GM21526 (cell line): ENCODE measurements at regions not wholly inside any gene's neighbourhood (a gene's known extent, or its start where the extent isn't known, plus 50 kb on each side); places are given as distances from the start of the nearest gene placed in this dataset.

Experiments used
- ATAC-seq: cut with Tn5 transposase; IDR thresholded peaks from one replicate; pipeline ENCODE4 v1.9.1; 2021; ENCODE audit warnings: moderate library complexity; ENCODE audit not compliant: unreplicated experiment, low FRiP score

DNA sequence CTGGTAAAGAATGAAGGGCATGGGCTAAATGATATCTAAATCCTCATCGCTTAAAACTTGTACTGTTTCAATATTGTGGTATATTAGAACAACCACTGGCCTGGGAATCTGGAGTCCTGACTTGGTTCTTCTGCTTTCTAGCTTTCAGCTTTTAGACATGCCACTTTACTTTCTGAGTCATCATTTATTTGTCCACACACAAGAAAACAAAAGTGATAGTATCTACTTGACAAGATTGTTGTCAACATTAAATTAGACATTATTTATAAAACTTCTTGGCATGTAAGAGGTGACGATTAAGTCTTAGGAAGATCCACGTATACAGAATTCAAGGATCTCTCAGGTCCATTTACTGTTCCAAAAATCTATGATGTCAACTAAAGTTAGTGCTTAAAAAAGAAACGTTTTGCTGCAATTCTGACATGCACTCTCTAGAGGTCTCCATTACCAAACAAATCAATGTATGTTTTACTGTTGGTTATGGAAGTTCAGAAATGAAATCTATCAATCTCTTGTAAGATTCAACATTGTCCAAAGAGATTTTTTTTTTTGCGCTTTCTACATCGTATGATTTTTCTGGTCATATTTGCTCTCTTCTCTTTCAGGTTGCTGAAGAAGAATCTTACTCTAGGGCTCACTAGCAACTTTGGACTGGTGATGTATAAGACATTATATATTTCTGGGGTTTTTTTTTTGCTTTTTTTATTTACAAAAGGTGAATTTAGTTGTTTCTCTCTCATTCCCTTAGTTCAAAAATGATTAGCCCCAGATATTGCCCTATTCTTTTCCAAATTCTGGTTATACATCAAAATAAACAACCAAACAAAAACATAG, 53.6 kb upstream of the DYNC1I1 start:
- ATAC-seq: no peak

DNA sequence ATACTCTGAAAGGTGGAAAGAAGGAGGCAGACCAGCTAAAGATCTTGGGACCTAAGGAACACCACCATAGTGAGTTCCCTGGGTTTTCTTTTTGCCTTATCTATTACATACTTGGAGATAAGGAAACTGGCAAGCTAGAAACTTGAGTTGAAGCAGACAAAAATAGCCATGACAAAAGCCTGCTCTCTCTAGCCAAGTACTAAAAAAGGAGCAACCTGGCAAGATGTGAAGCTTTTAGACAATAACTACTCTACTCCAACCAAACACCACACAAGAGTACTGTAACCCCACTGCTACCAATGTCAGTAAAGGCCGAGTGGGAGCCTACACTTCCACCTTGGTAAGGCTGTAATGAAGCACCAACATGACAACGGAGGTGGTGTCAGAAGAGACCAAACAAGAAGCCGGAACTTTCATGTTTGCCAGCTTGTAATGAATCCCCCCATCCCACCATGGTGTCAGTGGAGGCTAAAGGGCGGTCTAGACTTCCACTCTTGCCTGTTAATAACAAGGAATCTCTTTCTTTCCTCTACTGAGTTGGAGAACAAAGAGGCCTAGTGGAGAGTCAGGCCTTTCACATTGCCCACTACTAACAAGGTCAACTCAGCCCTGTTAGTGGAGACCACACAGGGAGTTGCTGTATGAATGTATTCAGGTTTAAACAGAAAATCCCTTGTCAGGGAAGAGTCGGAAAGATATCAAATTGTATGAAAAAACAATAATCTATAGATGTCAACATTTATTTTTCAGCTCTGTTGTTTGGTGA, 55.8 kb upstream of the DYNC1I1 start:
- ATAC-seq: no peak

DNA sequence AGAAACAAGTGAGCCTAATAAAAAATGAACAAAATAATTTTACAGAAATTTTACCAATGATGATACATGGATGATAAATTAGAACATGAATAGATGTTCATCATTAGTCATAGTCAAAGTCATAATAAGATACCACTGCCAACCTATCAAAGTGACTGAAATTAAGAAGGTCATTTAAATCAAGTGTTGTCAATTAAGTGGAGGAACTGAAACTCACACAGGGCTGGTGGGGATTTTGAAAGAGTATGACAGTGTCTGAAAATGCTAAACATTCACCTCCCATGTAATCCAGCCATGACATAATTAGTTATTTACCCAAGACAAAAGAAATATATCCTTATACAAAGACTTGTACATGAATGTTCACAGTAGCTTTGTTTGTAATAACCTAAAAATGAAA, 57.1 kb upstream of the DYNC1I1 start:
- peak; percentile 70 for ATAC-seq

DNA sequence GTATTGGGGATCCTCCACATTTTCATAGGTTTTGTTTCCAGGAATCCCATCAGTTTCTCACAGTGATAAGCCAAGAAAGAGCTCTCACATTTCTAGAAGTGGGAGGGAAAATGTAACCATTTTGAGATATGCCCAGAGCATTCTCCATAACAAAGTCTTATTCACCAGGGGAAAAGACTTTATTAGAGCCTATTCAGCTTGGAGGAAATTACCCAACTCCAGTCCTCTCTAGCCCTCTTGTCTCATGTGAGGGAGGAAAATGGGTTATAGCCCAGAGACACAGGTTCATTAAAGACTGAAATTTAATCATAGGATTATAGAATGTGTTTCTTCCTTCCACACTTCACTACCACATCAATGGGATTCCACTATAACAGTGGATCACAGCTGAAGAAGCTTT, 61.6 kb upstream of the DYNC1I1 start:
- no peak for ATAC-seq

DNA sequence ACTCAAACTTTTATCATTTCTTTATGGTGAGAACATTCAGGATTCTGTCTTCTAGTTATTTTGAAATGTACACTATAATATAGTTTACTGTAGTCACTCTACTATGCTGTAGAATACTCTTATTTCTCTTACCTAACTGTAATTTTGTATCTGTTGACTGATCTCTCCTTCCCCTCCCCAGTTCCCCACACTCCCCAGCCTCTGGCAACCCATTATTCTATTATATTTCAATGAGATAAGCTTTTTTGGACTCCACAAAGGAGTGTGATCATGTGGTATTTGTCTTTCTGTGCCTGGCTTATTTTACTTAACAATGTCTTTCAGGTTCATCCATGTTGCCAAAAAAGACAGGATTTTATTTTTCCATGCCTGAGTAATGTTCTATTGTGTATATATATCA, 71.4 kb upstream of the DYNC1I1 start:
- ATAC-seq: no peak

DNA sequence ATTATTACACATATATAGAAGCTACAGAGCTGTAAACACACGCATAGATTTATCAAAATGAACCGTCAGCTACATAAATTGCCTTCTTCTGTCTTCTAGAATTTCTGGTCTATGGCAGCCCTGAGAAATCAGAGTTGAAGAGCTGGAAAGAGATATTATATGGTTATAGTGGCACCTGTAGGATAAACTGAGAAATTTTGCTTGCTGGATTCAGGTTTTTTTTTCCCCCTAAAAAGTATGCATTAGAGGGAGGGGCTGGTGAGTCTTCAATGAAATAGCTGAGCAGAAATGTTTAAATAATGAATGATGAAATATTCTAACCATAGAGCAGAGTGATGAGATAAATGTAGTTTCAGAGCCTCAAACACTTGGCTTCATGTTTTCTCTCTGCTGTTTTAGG, 78.0 kb upstream of the DYNC1I1 start:
- no peak for ATAC-seq

DNA sequence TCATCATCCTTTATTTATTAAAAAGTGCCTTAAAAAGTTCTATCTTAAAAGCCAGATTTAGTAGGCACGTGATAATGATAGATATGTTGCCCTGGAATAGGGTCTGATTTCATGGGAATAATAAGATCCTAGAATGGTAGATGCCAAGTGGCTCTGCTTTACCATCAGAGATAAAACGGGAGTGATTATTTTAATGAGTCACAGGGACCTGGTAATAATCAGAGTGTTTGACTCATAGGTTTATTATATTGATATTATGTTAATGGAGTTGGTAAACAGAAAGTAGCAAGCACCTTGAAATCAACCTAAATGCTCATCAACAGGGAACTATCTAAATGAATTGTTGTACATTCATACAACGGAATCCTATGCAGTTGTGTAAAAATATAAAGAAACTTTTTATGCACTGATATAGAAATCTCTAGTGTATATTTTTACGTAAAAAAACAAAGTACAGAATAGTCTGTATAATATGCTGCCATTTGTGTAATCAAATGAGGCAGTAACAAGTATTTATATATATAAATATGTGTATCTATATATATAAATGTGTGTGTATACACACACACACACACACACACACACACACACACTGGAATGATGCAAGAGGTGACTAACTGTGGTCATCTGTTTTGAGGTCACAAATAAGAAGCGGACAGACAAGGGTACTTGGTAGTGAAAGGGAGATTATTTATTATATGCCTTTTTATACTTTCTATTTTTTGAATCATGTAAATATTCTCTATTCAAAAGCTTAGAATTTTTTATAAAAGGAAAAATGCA, 78.6 kb upstream of the DYNC1I1 start:
- no peak for ATAC-seq

DNA sequence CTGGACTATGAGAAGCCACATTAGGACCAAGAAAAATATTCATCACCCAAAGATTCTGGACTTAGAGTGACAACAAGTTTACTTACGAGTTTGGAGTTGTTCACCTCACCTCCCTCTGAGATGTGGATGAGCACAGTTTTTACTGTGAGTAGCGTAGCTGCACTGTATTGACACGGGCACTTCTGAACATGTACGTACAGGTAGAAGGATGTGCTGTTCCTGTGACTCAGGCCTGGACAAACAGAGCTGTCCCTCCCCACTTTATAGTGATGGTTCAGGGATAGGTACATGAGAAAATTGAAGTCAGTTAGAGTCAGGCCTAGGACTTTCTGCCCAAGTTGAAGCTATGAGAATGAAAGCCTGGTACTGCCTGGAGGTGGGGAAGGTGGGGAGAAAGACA, 80.9 kb upstream of the DYNC1I1 start:
- no peak for ATAC-seq

DNA sequence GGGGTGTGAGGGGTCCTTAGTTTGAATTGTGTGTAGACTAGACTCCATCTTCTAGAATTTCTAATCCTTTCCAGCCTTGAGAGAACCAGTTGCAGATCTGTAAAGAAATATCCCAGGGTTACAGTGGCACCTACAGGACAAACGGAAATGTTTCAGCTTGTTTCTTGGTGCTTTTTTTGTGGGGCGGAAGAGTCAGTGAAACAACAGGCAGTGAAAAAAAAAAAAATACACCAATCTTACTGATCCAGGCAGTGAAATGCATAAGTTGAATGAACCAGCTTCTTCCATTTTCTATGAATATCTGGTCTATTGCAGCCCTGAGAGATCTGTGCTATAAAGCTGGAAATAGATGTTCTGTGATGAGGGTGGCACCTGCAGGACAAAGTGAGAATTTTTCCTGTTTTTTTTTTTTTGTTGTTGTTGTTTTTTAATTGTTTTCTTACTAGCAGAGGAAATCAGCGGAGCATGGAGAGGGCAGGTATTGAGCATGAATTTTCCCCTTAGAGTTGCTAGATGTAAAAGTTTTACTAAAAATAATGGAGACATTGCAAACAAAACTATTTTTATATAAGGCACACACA, 81.9 kb upstream of the DYNC1I1 start:
- ATAC-seq: peak; percentile 71

DNA sequence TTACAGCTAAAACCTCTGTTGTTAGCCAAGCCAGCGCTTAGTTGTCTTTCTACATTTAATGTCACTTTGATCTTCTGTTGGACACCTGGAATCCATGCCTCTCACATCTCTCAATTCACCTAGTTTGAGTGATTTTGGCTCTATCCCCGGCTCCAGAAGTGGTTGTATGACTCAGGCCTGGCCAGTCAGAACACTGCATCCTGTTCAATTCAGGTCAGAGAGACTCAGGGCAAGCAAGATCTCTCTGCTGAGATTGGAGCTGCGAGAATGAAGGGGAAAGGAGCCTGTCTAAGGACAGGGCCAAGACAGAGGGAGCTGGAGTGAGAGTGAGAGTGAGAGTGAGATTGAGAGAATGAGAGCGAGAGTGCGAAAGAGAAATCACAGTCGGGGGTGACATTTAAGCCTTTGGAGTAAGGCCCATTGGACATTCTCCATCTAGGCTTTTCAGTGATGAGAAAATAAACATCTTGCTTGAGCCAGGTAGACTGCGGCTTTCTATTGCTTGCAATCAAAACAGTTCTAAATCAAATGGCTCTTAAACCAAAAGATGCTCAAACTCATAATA, 83.3 kb upstream of the DYNC1I1 start:
- no peak for ATAC-seq

DNA sequence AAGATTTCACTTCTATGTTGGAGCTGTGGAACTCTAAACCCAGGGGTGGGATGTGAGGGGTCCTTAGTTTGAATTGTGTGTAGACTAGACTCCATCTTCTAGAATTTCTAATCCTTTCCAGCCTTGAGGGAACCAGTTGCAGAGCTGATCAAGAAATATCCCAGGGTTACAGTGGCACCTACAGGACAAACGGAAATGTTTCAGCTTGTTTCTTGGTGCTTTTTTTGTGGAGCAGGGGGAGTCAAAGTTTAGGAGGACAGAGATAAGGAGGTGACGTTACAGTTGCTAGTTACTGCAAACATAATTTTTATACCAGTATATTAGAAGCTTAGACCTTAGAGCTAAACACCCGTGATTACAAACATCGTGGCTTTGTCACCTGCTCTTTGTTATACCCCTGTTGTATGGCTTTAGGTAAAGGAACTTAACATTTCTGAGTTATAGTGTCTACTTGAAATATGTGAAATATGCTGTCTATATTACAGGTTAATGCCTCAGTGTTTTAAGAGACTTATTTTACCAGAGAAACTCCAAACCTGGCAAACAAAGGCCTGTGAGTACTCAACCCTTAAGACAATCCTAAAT, 84.5 kb upstream of the DYNC1I1 start:
- ATAC-seq: no peak

DNA sequence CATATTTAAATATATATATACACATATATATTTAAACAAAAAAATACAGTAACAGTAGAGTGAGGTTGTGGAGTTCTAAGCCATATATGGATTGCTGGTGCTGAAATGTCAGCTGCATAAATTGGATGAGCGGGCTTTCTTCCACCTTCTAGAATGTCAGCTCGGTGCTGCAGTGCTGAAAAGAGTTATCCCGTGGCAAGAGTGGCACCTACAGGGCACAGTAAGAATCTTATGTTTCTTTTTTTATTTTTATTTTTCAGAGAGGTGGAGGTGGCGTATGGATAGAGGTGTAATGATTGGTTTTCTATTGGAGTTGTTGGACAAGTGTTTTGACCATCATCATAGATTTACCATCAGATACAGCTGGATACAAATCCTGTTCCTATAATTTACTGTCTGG, 86.2 kb upstream of the DYNC1I1 start:
- no peak for ATAC-seq

DNA sequence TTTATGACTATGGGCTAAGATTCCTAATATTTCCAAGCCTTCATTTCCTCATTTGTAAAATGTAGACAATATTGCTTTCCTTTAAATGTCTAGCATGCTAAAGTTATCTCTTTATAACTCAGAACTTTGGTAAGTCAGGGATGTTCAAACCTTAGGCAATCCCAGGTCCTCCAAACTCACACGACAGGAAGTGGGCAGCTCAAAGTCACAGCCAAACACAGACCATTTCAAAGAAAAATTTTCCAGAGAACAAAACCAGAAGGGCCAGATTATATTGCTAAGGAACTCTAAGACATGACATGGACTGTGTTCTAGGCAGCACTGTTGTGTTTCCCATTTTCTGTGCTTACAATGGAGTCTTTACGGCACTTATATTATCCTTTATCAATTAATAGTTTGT, 87.8 kb upstream of the DYNC1I1 start:
- no peak for ATAC-seq

DNA sequence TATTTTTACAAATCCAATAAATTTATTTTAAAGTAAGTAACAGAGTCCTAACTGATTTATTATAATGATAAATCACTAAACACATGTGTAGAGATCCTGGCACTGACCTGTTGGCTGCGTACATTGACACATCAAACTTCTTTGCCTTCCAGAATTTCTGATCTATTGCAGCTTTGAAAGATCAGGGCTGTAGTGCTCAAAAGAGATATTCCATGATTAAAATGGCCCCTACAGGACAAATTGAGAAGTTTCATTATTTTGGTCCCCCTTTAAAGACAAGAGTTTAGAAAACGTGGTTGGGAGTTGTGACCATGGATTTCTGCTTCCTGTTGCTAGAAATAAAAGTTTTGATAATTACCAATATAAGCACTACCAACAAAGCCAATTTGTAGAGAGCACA, 87.7 kb upstream of the PDK4 start:
- no peak for ATAC-seq

DNA sequence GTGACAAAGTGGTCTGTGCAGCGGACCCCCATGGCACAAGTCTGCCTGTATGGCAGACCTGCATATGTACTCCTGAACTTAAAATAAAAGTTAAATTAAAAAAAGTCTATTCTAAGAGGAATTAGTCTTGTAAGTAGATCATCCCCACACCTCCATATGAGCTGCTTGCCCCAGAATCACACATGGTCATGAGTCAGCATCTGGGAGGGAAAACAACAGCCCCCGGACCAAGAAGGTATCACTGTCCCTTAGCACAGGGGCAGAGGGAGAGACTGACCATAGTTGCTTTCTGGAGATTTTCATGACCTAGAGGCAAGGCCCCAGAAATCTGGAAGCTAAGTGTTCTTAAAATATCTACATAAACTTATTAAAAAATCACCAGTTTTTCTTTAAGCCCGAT, 86.6 kb upstream of the PDK4 start:
- ATAC-seq: no peak

DNA sequence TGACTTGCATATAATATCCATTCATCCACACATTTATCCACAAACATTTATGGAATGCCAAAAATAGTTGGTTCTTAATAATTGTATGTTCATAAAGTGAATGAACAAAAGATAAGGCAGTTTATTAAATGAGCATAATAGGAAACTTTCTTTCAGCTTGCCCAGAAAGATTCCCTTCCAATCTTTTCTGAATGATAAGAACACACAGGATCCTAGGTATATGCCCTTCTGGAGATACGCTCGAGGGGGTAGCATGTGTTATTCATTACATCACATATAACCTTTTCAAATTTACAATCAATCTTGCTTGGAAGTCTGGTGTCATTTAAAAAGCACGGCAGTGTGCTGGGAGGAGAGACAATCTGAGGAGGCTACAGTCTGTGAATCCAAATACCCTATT, 80.4 kb upstream of the PDK4 start:
- ATAC-seq: no peak

DNA sequence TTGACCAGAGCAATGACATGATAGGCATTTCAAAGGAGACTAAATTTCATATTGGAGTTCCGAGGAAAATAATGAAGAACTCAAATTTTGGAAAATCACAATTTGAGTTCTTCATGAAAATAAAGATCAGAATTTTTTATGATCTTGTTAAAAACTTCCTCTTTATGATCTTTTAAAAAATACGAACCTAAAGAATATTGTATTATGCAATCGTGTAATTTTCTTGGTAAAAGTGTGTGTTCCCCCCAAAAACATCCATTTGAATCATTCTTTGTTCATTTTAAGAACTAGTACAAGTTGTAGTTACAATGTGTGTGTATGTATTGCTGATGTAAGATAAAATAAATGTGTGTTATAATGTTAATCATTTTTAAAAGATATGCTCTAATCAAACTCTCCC, 79.3 kb upstream of the PDK4 start:
- no peak for ATAC-seq

DNA sequence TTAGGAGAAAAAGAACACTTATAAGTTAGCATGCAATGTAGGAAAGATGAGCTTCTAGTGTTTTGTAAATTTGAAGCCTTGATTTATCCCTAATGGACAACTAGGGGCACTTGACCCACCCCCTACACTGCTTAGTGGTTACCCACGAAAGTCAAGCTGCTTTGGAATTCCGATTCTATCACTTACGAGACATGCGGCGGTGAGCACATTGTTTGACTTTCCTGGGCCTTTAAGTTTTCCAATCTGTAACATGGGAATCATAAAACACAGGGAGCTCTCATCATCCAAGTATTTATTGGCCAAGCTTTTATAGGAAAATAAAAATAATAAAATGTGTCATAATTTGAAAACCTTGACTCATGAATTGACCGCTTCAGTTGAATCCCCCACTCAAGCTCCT, 78.7 kb upstream of the PDK4 start:
- no peak for ATAC-seq

DNA sequence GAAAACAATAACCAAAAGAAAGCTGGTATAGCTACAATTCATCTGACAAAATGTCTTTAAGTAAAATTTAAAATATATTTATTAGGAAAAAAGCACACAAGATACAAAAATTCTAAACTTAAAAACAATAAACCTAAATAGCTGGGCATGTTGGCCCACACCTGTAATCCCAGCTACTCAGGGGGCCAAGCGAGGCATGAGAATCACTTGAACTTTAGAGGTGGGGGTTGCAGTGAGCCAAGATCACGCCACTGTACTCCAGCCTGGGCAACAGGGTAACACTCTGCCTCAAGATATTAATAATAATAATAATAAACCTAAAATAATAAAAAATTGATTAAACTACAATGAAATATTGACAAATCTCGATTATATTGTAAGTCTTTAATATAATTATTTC, 77.8 kb upstream of the PDK4 start:
- no peak for ATAC-seq

DNA sequence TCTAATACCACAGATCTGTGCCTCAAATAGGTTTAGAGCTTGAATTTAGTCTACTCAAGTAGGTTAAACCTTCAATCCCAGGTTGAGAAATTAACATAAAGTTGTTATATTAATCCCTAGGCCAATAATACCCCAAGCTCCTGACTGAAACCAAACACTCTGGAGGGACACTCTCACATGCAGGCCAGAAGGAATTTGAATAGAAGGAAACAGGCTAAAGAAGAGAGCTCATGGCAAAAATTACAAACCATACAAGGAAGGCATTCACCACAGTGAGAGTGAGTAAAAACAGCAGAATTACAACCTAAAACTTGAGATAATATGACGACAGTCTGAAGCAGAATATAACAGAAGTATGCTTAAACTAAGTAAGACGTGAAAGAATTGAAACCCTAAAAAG, 76.1 kb upstream of the PDK4 start:
- ATAC-seq: no peak
